ENCODE measurements at regions not wholly inside any gene's neighbourhood (a gene's known extent, or its start where the extent isn't known, plus 50 kb on each side); places are given as distances from the start of the nearest gene placed in this dataset.

- TF ChIP-seq CTCF (IDR thresholded peaks at IDR 0.05): no peak
- TF ChIP-seq POLR2A (IDR thresholded peaks at IDR 0.05): no peak
- TF ChIP-seq EP300 (IDR thresholded peaks at IDR 0.05): no peak
Measured at GRCh38 chr10:16155834-16156233, 281.0 kb upstream of the PTER start.

All from ovary (tissue), 3 donors.